Stimulated activated CD4-positive, alpha-beta T cell treated with anti-CD3 and anti-CD28 coated beads, Interleukin-15, amount 100 ng/mL, for 48 hours (primary cell): ENCODE measurements at regions not wholly inside any gene's neighbourhood (a gene's known extent, or its start where the extent isn't known, plus 50 kb on each side); places are given as distances from the start of the nearest gene placed in this dataset.
A peak's percentile ranks its signal among the peaks of the same experiment; 100 is the strongest.

Experiments
- DNase-seq, 2 donors: peaks; one replicate each; pipeline ENCODE4 v3.0.0-alpha.2; 2020; ENCODE audit warnings: low read depth in 2 of 2

DNA sequence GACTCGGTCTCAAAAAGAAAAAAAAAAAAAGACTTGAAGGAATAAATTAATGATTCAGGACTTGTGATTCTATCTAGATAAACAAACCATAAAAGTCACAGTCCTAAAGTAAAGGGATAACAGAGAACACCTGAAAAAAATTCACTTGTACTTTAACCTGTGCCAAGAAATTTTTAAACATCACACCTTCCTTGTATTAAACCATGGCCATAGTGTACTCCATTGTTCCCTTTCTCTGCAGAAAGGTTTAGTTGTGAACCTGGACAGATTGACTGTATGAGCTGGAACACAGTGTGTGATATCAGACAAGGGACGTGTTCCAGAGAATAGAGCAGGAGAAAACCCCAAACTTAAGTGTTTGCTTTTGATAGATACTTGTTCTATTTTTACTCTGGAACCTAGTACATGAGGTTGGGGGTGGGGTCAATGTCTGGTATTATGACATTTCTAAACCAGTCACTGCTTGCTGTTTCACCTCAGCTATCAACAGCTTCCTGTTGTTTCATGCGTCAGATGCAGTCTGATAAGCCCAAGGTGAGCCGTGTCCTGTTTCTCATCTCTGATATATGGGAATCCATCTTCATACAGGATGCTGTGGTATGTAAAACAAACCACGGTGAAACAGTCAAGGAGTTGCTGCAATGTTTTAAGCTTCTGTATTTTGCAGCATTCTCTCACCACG, 62.5 kb upstream of the ITGA1 start:
- peak; percentile 28 to 34 for DNase-seq

DNA sequence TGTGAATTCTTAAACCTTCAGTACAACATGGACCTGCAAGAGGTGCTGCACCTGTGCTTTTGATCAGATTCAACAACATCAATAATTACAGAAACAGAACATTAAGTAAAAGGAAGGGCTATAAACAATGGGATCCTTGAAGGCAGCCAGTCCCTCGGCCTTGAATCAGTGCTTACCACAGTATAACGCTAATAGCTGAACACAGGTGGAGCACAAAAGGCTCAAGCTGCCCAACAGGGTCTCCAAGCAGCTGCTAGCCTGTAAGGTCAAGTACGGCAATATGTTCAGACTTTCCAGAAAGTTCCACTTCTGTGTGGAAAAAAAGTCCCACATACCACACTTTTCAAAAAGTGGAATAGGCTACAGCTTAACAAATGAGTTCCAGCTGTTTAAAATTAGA, 61.9 kb upstream of the ITGA1 start:
- no peak for DNase-seq

DNA sequence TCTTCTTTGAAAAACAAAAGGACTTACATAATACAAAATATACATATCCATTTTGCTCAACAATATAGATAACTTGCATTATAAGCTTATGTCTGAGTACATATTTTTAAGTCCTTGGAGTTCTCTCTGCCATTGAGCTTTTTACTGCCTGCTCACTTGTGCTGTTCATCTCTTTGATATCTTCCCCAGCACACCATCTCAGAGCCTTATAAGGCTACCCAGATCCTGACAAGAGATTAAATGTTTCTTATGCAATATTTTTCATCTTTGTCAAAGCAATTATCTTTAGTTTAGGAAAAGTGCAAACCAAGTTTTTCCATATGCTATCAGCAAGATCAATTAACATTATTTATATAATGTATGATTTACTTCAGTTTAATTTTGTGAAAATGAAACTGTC, 60.7 kb upstream of the ITGA1 start:
- no peak for DNase-seq

DNA sequence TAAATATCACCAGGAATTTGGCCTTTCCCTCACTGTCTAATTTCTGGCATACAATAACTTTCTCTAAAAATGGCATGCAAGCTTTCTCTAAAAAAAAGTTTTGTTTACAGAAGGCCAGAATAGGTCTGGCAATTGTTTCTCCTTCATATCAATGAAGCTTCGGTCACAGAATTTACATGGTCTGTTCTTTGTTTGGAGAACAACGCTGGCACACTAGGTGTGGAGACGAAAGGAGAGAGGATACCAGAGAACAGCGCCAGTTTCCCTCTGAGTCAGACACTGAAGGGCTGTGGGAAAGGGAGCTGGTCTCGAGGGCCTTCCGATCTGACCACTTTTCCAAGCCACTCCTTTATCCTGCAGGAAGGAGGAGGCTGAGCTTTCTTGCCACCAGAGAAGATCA, 60.1 kb upstream of the ITGA1 start:
- no peak for DNase-seq

DNA sequence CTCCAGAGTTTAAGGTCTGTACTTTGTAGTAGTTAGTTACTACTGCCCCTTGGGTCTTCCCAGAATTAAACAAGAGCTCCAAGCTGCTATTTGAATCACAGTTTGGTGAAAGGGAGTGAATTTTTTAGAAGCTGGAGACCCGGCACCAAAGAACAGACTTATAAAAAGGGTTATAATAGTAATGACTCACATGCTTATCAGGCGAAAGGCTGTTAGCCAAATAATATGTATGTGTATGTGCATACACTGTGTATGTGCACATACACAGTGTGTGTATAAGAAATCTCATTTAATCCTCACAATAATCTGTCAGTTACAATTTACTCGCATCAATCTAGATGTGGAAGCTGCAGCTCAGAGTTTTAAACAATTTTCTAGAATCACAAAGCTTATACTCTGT, 59.5 kb upstream of the ITGA1 start:
- no peak for DNase-seq

DNA sequence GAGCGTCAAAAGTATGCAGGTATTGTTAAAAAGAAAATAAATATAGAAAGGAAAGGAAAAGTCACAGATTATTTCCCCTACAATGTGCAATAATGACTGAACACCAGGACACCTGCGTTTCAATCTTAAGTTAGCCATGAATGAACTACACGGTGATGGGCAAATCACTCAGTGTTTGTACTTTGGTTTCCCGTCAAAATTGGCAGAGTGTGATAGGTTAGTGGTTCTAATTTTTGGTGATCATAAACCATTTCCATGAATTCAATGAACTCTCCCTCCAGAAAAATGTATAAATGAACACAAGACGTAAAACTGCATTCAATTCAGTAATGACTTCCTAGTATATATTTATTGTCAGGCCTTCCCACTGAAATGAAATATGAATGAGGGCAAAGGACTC, 59.0 kb upstream of the ITGA1 start:
- no peak for DNase-seq

DNA sequence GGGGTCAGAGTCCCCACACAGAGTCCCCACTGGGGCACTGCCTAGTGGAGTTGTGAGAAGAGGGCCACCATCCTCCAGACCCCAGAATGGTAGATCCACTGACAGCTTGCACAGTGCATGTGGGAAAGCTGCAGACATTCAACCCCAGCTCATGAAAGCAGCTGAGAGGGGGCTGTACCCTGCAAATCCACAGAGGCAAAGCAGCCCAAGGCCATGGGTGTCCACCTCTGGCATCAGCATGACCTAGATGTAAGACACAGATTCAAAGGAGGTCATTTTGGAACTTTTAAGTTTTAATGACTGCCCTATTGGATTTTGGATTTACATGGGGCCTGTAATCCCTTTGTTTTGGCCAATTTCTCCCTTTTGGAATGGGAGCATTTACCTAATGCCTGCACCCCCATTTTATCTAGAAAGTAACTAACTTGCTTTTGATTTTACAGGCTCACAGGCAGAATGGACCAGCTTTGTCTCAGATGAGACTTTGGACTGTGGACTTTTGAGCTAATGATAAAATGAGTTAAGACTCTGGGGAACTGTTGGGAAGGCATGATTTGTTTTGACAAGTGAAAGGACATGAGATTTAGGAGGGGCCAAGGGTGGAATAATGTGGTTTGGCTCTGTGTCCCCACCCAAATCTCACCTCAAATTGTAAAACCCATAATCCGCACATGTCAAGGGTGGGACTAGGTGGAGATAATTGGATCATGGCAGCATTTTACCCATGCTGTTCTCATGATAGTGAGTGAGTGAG, 56.3 kb upstream of the ITGA1 start:
- no peak for DNase-seq

DNA sequence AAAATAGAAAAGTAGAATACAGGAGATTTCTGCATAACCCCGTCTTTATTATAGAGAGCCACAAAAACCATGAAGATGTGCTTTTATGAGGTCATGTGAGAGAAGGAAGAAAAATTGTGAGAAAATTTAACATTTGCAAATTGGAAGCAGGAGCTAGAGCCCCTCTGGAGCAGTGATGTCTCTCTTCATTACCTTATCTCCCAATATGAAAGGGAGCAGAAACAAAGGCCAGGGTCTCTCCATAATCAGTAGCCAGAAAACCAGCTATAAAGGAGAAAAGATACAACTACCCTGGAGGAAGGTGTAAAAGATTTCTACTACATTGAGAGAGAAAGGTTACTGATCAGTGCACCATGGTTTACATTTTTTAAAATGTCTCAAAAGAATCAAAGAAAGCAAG, 53.2 kb upstream of the ITGA1 start:
- no peak for DNase-seq

DNA sequence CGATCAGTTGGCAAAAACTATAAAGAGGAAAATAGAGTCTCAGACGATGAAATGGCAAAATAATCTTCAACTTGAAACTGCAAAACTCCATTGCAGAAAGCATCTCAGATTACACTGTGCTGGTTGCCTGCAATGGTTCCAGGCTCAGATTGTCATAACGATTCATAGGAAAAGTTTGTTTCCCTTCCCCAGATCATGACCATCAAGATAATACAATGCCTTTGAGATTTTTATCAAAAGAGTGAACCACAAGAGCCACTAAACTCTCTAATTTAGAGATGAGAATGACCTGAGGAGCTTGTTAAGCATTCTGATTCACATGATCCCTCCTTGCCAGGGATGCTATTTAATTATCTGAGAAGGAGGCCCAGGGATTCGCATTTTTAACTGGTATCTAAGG, 52.6 kb upstream of the ITGA1 start:
- DNase-seq = no peak
